Adrenal gland (tissue), 5 donors: ENCODE measurements at regions not wholly inside any gene's neighbourhood (a gene's known extent, or its start where the extent isn't known, plus 50 kb on each side); places are given as distances from the start of the nearest gene placed in this dataset.

Source experiments
- CTCF ChIP-seq, 6 experiments: fragments of 450-650 bp in 4 of 6; fragments of 200-600 bp in 2 of 6; sonication (generic) in 1 of 6; IDR thresholded peaks; 1 replicate in 5 of 6; 2 replicates in 1 of 6; pipeline versions ENCODE4 v1.5.1 to v1.8.0; 2016 to 2021; ENCODE audit warnings: antibody characterized with exemption in 6 of 6, mild to moderate bottlenecking in 2 of 6, moderate library complexity in 1 of 6
- POLR2A ChIP-seq, 2 donors: fragments of 450-650 bp; IDR thresholded peaks; one replicate each; pipeline ENCODE4 v1.6.1; 2017; ENCODE audit warnings: antibody characterized with exemption in 2 of 2, mild to moderate bottlenecking in 2 of 2, moderate library complexity in 1 of 2
- donor health status: DM: no; HTN: no; CAD: no.

GRCh38 chr3:62939707-62940106, 64.5 kb upstream of the CADPS start:
- TF ChIP-seq CTCF (IDR thresholded peaks at IDR 0.05) (no peak), POLR2A (IDR thresholded peaks at IDR 0.05) (no peak)
